ENCODE measurements at regions not wholly inside any gene's neighbourhood (a gene's known extent, or its start where the extent isn't known, plus 50 kb on each side); places are given as distances from the start of the nearest gene placed in this dataset.

DNA sequence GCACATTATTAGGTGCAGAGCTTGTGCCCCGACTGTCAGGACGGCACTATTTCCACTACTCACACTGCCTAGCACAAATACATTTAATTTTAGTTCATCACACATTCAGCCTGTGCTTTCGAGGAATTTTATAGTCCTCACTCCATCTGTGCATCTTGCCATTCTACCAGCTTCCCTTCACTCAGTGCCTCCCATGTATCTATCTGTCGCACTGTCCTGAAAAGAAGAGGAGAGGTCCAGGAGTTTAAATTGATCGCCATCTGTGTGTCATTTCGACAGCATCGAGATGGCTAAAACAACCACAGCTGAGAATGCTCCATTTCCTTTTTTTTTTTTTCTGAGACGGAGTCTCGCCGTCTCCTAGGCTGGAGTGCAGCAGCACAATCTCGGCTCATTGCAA is 97.6 kb upstream of the FOXN3 start:
- TF ChIP-seq, protein P1, sequence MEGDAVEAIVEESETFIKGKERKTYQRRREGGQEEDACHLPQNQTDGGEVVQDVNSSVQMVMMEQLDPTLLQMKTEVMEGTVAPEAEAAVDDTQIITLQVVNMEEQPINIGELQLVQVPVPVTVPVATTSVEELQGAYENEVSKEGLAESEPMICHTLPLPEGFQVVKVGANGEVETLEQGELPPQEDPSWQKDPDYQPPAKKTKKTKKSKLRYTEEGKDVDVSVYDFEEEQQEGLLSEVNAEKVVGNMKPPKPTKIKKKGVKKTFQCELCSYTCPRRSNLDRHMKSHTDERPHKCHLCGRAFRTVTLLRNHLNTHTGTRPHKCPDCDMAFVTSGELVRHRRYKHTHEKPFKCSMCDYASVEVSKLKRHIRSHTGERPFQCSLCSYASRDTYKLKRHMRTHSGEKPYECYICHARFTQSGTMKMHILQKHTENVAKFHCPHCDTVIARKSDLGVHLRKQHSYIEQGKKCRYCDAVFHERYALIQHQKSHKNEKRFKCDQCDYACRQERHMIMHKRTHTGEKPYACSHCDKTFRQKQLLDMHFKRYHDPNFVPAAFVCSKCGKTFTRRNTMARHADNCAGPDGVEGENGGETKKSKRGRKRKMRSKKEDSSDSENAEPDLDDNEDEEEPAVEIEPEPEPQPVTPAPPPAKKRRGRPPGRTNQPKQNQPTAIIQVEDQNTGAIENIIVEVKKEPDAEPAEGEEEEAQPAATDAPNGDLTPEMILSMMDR (IDR thresholded peaks at IDR 0.05; ENCODE audit: insufficient read depth, low read depth, low read length), result no peak
- TF ChIP-seq EZH2 (IDR thresholded peaks at IDR 0.05; ENCODE audit: insufficient read depth, low read length), result no peak
